ENCODE measurements at regions not wholly inside any gene's neighbourhood (a gene's known extent, or its start where the extent isn't known, plus 50 kb on each side); places are given as distances from the start of the nearest gene placed in this dataset.

DNA sequence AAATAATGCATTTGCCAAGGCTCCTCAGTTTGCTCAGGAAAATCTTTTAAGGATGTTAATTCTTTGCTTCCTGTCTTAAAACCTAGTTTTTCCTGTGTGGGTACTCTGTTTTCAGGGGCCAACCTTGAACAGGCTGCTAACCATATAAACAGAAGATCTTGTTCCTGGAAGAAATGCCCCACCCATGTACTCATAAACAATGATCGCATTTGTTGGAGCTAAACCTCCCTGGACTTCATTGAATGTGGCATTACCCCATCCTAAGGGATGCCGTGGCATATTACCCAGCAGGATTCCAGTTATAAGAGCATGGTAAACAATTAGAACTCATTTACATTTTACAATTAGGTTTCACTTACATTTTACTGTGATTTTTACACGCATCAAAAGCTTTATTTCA is 436.0 kb downstream of the ZNF608 start:
- Histone ChIP-seq H3K9me3 (ENCODE audit: control insufficient read depth, insufficient read depth, low read depth, low read length) (no peaks in the 10 kb centered on the region), H3K9ac (ENCODE audit: insufficient read depth, low read length) (no peak overlapping the region), H4K20me1 (ENCODE audit: control insufficient read depth, extremely low read depth, insufficient read depth, low read length) (no peaks in the 10 kb centered on the region), H3K4me3 (replicated peaks in 1 of 4; ENCODE audit: control extremely low read depth in 1 of 4, insufficient read depth in 1 of 4, low read depth in 3 of 4, low read length in 4 of 4) (no peak overlapping the region), H3K27ac (ENCODE audit: insufficient read depth, low read length) (no peak overlapping the region), H3K4me1 (ENCODE audit: control insufficient read depth, extremely low read depth, insufficient read depth, low read length) (no peaks in the 10 kb centered on the region), H3K27me3 (ENCODE audit: control insufficient read depth, insufficient read depth, low read length) (no peaks in the 10 kb centered on the region), H2AFZ (ENCODE audit: low read length) (no peak overlapping the region), H3K79me2 (ENCODE audit: control insufficient read depth, insufficient read depth, low read length) (no peaks in the 10 kb centered on the region), H3K36me3 (ENCODE audit: control insufficient read depth, insufficient read depth, low read length) (no peaks in the 10 kb centered on the region), H3K4me2 (ENCODE audit: extremely low read depth, insufficient read depth, low read length) (no peak overlapping the region)
- TF ChIP-seq, protein P1, sequence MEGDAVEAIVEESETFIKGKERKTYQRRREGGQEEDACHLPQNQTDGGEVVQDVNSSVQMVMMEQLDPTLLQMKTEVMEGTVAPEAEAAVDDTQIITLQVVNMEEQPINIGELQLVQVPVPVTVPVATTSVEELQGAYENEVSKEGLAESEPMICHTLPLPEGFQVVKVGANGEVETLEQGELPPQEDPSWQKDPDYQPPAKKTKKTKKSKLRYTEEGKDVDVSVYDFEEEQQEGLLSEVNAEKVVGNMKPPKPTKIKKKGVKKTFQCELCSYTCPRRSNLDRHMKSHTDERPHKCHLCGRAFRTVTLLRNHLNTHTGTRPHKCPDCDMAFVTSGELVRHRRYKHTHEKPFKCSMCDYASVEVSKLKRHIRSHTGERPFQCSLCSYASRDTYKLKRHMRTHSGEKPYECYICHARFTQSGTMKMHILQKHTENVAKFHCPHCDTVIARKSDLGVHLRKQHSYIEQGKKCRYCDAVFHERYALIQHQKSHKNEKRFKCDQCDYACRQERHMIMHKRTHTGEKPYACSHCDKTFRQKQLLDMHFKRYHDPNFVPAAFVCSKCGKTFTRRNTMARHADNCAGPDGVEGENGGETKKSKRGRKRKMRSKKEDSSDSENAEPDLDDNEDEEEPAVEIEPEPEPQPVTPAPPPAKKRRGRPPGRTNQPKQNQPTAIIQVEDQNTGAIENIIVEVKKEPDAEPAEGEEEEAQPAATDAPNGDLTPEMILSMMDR (conservative IDR thresholded peaks at IDR 0.05 in 1 of 2, IDR thresholded peaks at IDR 0.05 in 1 of 2; ENCODE audit: low read depth in 1 of 2, low read length in 2 of 2), result no peak
- TF ChIP-seq EZH2 (IDR thresholded peaks at IDR 0.05; ENCODE audit: low read length, missing control alignments), result no peak
- peak in 1 of 2 donors; percentile 58 for DNase-seq (ENCODE audit: low read depth in 2 of 2)

DNA sequence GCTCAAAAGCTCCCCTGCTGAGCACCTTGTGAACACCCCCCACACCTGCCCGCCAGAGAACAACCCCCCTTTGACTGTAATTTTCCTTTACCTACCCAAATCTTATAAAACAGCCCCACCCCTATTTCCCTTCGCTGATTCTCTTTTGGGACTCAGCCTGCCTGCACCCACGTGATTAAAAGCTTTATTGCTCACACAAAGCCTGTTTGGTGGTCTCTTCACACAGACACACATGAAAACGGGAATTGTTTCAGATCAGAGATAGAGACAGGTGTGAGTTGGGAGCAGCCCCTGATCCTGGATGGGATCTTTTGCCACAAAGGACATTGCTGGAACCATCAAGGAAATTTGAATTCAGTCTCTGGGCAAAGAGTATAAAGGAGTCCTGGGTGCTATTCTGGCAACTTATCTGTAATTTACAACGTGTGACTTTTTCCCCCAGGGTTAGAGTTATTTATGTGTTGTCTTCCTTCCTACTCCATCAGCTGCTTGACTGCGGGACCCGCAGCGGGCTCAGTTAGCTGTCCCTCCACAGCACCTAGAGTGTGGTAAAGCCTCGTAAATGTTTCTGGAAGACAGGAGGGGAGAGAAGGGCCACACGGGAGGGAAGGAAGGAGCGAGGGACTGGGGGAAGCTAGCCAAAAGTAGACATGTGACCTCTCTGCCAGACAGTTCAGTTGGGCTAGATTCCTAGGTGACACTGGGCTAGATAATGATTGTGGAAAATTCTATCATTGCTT is 437.0 kb downstream of the ZNF608 start:
- Histone ChIP-seq H3K9ac (ENCODE audit: insufficient read depth, low read length) (no peak overlapping the region), H3K4me3 (replicated peaks in 1 of 4; ENCODE audit: control extremely low read depth in 1 of 4, insufficient read depth in 1 of 4, low read depth in 3 of 4, low read length in 4 of 4) (no peak overlapping the region), H4K20me1 (ENCODE audit: control insufficient read depth, extremely low read depth, insufficient read depth, low read length) (no peaks in the 10 kb centered on the region), H3K27me3 (ENCODE audit: control insufficient read depth, insufficient read depth, low read length) (no peaks in the 10 kb centered on the region), H3K4me2 (ENCODE audit: extremely low read depth, insufficient read depth, low read length) (no peak overlapping the region), H3K36me3 (ENCODE audit: control insufficient read depth, insufficient read depth, low read length) (no peaks in the 10 kb centered on the region), H3K4me1 (ENCODE audit: control insufficient read depth, extremely low read depth, insufficient read depth, low read length) (no peaks in the 10 kb centered on the region), H3K9me3 (ENCODE audit: control insufficient read depth, insufficient read depth, low read depth, low read length) (no peaks in the 10 kb centered on the region), H3K27ac (ENCODE audit: insufficient read depth, low read length) (no peak overlapping the region), H3K79me2 (ENCODE audit: control insufficient read depth, insufficient read depth, low read length) (no peaks in the 10 kb centered on the region), H2AFZ (ENCODE audit: low read length) (no peak overlapping the region)
- no peak for DNase-seq (ENCODE audit: low read depth in 2 of 2)
- TF ChIP-seq, protein P1 (conservative IDR thresholded peaks at IDR 0.05 in 1 of 2, IDR thresholded peaks at IDR 0.05 in 1 of 2; ENCODE audit: low read depth in 1 of 2, low read length in 2 of 2), result no peak
- no peak for TF ChIP-seq EZH2 (IDR thresholded peaks at IDR 0.05; ENCODE audit: low read length, missing control alignments)

DNA sequence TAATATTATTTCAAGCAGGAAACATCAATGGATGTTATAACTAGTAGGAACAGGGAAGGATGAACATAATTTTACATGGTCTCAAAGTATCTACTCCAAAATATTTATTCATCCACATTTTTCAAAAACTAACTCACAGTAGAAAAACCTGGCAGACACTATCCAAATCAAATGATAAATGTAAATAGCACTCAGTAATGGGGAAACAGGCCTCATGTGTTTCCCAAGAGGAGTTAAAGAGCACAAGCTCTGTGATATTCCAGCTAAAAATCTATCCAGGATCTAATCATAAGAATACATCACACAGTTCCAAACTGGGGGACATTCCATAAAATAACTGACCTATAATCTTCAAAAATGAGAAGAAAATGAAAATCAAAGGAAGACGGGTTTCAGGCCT is 443.1 kb downstream of the ZNF608 start:
- H2AFZ ChIP-seq (ENCODE audit: low read length), result no peak overlapping the region
- H3K36me3 ChIP-seq (ENCODE audit: control insufficient read depth, insufficient read depth, low read length), result no peaks in the 10 kb centered on the region
- H3K9me3 ChIP-seq (ENCODE audit: control insufficient read depth, insufficient read depth, low read depth, low read length), result no peaks in the 10 kb centered on the region
- DNase-seq (ENCODE audit: low read depth in 2 of 2), result peak in 1 of 2 donors; percentile 17
- no peaks in the 10 kb centered on the region for H4K20me1 ChIP-seq (ENCODE audit: control insufficient read depth, extremely low read depth, insufficient read depth, low read length)
- no peak overlapping the region for H3K4me3 ChIP-seq (replicated peaks in 1 of 4; ENCODE audit: control extremely low read depth in 1 of 4, insufficient read depth in 1 of 4, low read depth in 3 of 4, low read length in 4 of 4)
- H3K27me3 ChIP-seq (ENCODE audit: control insufficient read depth, insufficient read depth, low read length), result no peaks in the 10 kb centered on the region
- H3K79me2 ChIP-seq (ENCODE audit: control insufficient read depth, insufficient read depth, low read length), result no peaks in the 10 kb centered on the region
- no peak overlapping the region for H3K9ac ChIP-seq (ENCODE audit: insufficient read depth, low read length)
- TF ChIP-seq EZH2 (IDR thresholded peaks at IDR 0.05; ENCODE audit: low read length, missing control alignments), result no peak
- TF ChIP-seq, protein P1 (conservative IDR thresholded peaks at IDR 0.05 in 1 of 2, IDR thresholded peaks at IDR 0.05 in 1 of 2; ENCODE audit: low read depth in 1 of 2, low read length in 2 of 2), result no peak
- H3K4me2 ChIP-seq (ENCODE audit: extremely low read depth, insufficient read depth, low read length), result no peak overlapping the region
- H3K4me1 ChIP-seq (ENCODE audit: control insufficient read depth, extremely low read depth, insufficient read depth, low read length), result no peaks in the 10 kb centered on the region
- no peak overlapping the region for H3K27ac ChIP-seq (ENCODE audit: insufficient read depth, low read length)

Measured in fibroblast of lung (primary cell).